Fibroblast of pulmonary artery (primary cell): ENCODE measurements at regions not wholly inside any gene's neighbourhood (a gene's known extent, or its start where the extent isn't known, plus 50 kb on each side); places are given as distances from the start of the nearest gene placed in this dataset.

Experiments
- DNase-seq: peaks from one replicate; pipeline ENCODE4 v3.0.0-alpha.2; 2010; ENCODE audit warnings: low read depth
- H3K4me3 ChIP-seq: replicated peaks from 2 replicates; pipeline ENCODE4 v1.5.1; 2011; ENCODE audit warnings: low read depth, mild to moderate bottlenecking, control low read depth, low read length, moderate library complexity
- CTCF ChIP-seq: IDR thresholded peaks from 2 replicates; pipeline ENCODE4 v1.5.1; 2011; ENCODE audit warnings: mild to moderate bottlenecking, control low read depth, low read length, inconsistent platforms; ENCODE audit errors: missing control alignments

GRCh38 chr13:63514886-63515285, 2099.2 kb upstream of the PCDH20 start:
- DNase-seq: no peak
- no peak for TF ChIP-seq CTCF
- H3K4me3 ChIP-seq: no peak overlapping the region

GRCh38 chr13:63512095-63512494, 2096.4 kb upstream of the PCDH20 start:
- TF ChIP-seq CTCF: no peak
- H3K4me3 ChIP-seq: no peak overlapping the region
- DNase-seq: no peak

GRCh38 chr13:63501702-63502101, 2086.1 kb upstream of the PCDH20 start:
- peak; percentile 17 for DNase-seq
- no peak for TF ChIP-seq CTCF

GRCh38 chr13:63497601-63498000, 2082.0 kb upstream of the PCDH20 start:
- TF ChIP-seq CTCF: no peak
- no peak overlapping the region for H3K4me3 ChIP-seq
- DNase-seq: peak; percentile 49

More at GRCh38 chr13:63501702-63502101, 2086.1 kb upstream of the PCDH20 start:
- H3K4me3 ChIP-seq: no peak overlapping the region

GRCh38 chr13:63492604-63493003, 2077.0 kb upstream of the PCDH20 start:
- TF ChIP-seq CTCF: no peak
- no peak for DNase-seq

GRCh38 chr13:63490149-63490548, 2074.5 kb upstream of the PCDH20 start:
- no peak overlapping the region for H3K4me3 ChIP-seq
- TF ChIP-seq CTCF: no peak
- DNase-seq: no peak

More at GRCh38 chr13:63492604-63493003, 2077.0 kb upstream of the PCDH20 start:
- no peak overlapping the region for H3K4me3 ChIP-seq

- no peak for TF ChIP-seq CTCF
Measured at GRCh38 chr13:63481334-63481733, 2065.7 kb upstream of the PCDH20 start.

More at GRCh38 chr13:63481334-63481733, 2065.7 kb upstream of the PCDH20 start:
- DNase-seq: peak; percentile 77
- H3K4me3 ChIP-seq: no peak overlapping the region
